Neuron (in vitro differentiated cells): ENCODE measurements at regions not wholly inside any gene's neighbourhood (a gene's known extent, or its start where the extent isn't known, plus 50 kb on each side); places are given as distances from the start of the nearest gene placed in this dataset.
"Not testable (repeated sequence)": the region's sequence is repeated elsewhere in the genome, so short reads cannot be mapped to it uniquely, and the experiment has no call there.

Experiments
- H2AFZ ChIP-seq: one replicate; pipeline ENCODE4 v1.6.1; 2013; ENCODE audit warnings: low read depth, mild to moderate bottlenecking, inconsistent platforms, low read length, moderate library complexity
- H3K27me3 ChIP-seq: one replicate; pipeline ENCODE4 v1.6.1; 2013; ENCODE audit warnings: low read length; ENCODE audit not compliant: insufficient read depth
- H3K36me3 ChIP-seq: one replicate; pipeline ENCODE4 v1.6.1; 2013; ENCODE audit warnings: low read length; ENCODE audit not compliant: insufficient read depth
- H3K4me1 ChIP-seq: one replicate; pipeline ENCODE4 v1.6.1; 2013; ENCODE audit warnings: low read length; ENCODE audit not compliant: insufficient read depth
- H3K4me3 ChIP-seq: 2 replicates; pipeline ENCODE4 v1.5.1; 2013; ENCODE audit warnings: mild to moderate bottlenecking, low read length, moderate library complexity
- H3K9me3 ChIP-seq: one replicate; pipeline ENCODE4 v1.6.1; 2013; ENCODE audit warnings: low read length

DNA sequence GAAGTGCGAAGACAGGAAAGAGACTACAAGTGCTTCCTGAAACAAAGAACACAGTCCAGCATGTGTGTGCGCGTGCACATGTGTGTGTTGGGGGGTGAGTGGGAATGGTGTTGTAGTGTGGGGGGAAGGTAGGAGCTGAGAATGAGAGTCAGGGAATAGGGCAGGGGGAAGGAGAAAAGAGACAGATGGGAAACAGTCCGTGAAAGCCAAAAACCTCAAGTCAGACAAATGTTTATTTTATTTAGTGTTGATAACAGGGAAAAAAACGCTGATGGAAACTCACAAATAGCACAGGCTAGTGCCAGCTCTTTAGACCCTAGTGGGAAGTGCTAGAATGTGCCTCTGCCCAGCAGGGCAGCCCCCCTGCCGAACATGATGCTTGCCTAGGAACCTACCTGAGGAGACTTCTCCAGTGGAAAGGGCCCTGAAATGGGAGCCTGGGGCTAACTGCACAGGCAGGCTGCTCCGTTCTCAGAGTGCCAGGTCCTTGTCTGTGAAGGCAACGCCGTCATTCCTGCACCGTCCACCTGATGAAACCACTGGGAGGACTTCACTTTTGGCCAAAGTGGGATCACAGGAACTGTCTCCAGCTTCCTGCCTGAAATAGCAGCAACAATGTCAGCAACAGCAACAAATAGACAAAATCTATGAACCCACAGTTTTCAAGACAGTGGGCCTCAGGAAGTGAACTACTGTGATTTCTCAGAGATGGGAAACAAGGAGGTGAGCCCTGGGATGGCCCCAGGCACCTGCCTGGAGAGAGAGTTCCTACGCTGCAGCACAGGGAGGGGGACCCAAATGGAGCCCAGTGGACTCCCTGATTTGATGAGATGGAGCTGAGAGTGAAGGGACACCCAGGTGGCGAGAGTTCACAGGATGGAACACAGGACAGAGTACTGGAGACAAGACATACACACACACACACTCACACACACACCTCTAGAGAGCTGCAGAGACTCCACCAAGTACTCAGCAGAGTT is 379.7 kb downstream of the RPS24 start:
- Histone ChIP-seq H3K36me3 (no peaks in the 10 kb centered on the region), H3K4me3 (no peak overlapping the region), H3K4me1 (no peaks in the 10 kb centered on the region), H2AFZ (no peak overlapping the region), H3K9me3 (no peaks in the 10 kb centered on the region), H3K27me3 (no peaks in the 10 kb centered on the region)

DNA sequence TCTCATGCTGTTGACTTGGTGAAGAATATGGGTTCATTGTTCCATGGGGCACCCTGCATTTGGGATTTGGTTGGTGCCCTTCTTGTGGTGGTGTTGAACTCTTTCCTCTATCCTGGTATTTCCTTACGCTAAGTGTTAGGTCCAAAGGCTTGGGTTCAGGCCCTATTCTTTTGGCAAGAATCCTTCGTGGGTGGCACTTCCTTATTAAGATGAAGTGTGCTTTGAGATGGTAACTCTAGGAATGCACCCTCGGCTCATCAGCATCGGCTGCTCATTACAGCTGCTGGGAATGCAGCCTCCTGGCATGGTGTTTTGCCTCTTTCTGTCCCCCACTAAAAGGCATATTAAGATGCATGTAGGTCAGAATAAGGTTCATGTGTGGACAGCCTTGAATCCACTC is 380.7 kb downstream of the RPS24 start:
- Histone ChIP-seq H3K4me1 (no peaks in the 10 kb centered on the region), H2AFZ (no peak overlapping the region), H3K9me3 (no peaks in the 10 kb centered on the region), H3K36me3 (no peaks in the 10 kb centered on the region), H3K27me3 (no peaks in the 10 kb centered on the region), H3K4me3 (no peak overlapping the region)

DNA sequence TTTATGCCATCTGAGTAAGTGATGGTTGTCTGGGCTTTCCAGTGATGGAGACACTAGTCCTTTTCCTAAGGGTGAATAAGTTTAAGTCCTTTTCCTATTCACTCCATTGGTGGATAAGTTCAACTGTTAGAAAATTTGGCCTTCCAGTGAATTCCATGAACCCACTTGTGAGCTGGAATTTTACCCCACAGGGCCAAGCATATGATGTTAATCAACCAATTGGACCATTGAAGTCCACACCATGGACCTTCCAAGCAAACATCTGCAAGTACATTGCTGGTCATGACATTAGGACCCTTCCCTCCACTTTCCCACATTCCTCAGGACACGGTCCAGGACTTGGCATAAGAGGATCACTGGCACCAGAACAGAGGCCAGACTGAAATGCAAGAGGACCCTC is 381.4 kb downstream of the RPS24 start:
- Histone ChIP-seq H3K4me1 (no peaks in the 10 kb centered on the region), H3K36me3 (no peaks in the 10 kb centered on the region), H3K9me3 (no peaks in the 10 kb centered on the region), H3K27me3 (no peaks in the 10 kb centered on the region), H3K4me3 (no peak overlapping the region), H2AFZ (no peak overlapping the region)

DNA sequence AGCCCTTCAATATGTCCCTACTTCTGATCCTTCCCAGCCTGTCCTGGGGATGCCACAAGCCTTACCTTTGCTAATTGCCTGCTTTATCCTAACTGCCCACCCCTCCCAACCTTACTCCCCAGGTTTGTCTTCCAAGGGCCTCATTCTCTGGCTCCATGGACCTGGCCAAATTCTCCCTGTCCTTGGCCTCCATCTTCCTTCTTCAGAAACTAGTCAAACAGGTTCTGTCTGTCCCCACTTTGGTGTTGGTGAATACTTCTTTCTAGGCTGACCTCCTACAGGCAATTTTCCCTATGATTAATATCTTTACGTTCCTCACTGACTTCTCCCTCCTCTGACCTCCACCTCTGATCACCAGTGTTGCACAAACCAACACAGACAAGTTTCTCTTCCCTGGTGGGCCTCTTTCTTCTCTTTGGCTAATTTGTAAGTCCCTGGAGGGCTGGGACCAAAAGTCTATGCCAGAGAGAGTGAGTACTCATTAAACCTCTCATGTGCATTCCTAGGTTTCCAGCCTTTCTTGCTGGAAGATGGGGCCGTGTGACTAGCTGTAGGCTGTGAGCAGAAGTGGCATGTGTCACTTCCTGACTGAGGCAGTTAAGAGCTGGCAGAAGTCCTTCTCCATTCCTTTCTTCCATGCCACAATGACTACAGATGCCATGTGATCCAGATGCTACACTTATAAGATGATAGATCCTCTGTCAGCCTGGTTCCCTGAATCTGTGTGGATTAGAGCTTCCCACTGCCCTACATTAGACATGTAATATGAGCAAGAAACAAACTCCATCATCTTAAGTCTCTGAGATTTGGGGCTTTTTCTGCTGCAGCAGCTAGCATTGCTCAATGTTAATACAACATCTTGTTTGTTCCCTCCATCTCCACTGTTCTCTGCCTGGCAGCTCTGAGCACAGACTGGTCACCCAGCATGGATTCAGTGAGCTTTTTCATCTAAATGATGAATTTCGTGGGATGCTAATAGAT is 382.7 kb downstream of the RPS24 start:
- no peaks in the 10 kb centered on the region for H3K36me3 ChIP-seq
- H3K9me3 ChIP-seq, result no peaks in the 10 kb centered on the region
- peaks cover 6% of the 10 kb centered on the region for H3K4me1 ChIP-seq
- H3K27me3 ChIP-seq, result no peaks in the 10 kb centered on the region
- no peak overlapping the region for H2AFZ ChIP-seq
- H3K4me3 ChIP-seq, result no peak overlapping the region

DNA sequence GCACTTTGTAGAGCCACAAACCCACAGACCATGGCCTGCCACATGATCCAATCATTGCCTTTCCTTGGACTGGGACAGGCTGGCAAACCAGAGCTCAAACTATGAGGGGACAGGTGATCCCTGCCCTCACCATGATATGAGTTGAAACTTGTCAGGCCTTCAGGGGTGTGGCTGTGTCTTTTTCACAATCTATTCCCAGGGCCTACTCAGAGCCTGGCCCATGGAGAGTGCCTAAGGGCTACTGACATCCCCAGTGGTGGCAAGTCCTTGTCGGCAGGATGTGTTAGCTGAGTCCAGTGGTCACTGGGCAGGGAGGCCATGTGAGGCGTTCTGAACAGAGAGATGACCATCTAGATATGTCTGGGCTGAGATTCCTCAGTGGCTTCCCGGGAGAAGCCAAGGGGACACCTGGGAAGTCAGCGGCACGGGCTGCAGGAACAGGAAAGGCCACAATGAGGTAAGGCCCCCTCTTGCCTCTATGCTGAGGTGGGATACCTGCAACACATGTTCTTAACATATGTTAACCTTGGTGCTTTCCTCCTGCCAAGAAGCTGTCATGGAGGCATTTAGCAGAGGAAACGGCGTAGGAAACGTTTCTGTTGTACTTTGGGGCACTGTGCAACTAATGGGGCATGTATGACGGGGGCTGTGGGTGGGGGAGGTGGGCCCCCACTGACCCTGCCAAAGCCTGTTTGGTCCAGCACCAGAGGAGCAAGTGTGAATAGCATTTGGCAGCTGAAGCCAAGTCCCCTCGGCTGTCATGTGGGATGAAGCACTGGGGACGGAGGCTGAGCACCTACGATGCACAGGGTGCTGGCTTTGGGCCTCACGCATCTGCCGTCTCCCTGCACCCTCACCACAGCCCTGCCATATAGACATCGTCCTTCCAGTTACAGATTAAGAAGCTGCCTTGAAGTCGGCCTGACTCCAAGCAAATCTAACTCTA is 384.0 kb downstream of the RPS24 start:
- no peaks in the 10 kb centered on the region for H3K27me3 ChIP-seq
- no peak overlapping the region for H3K4me3 ChIP-seq
- no peak overlapping the region for H2AFZ ChIP-seq
- peaks cover 12% of the 10 kb centered on the region for H3K4me1 ChIP-seq
- H3K36me3 ChIP-seq, result no peaks in the 10 kb centered on the region
- H3K9me3 ChIP-seq, result no peaks in the 10 kb centered on the region

DNA sequence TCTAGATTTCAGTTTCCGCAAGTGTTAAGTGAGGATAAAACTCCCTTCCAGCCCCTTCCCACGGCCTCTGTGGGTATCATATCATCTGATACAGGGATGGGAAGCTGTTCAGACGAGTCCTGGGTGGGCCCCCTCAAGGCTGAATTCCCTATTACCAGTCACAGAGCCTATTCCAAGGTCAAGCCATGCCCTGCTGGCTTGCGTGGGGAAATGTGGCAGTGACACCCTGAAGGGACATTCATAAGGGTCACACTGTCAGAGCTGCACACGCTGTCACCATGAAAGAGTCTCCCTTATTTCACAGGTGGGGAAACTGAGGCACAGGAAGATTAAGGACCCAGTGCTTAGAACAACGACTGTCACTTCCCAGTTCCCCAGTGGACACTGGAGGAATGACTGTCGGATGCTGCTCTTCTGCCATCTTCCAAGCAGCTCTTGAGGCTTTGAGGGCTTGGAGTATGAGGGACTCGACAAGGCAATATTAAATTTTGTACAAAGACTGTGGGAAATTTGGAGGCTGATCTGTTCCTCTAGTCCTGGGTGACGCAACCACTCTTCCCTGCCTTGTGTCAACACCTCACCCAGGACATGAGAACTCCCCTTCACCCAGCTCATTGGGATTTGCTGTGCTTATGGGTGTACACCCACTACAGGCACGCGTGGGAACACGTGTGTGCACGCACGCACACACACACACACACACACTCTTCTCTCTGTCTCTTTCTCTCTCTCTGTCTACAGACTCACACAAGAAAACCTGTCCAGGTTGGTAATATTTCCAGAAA is 386.0 kb downstream of the RPS24 start:
- no peaks in the 10 kb centered on the region for H3K36me3 ChIP-seq
- no peak overlapping the region for H3K4me3 ChIP-seq
- H3K27me3 ChIP-seq, result no peaks in the 10 kb centered on the region
- H3K9me3 ChIP-seq, result no peaks in the 10 kb centered on the region
- H3K4me1 ChIP-seq, result peaks cover 12% of the 10 kb centered on the region
- H2AFZ ChIP-seq, result no peak overlapping the region

- Histone ChIP-seq H3K9me3 (no peaks in the 10 kb centered on the region), H2AFZ (no peak overlapping the region), H3K27me3 (no peaks in the 10 kb centered on the region), H3K4me3 (no peak overlapping the region), H3K36me3 (no peaks in the 10 kb centered on the region), H3K4me1 (peaks cover 12% of the 10 kb centered on the region)
Measured at GRCh38 chr10:78420946-78421735, 387.5 kb downstream of the RPS24 start.

GRCh38 chr10:78424050-78424449 is 390.4 kb downstream of the RPS24 start:
- H3K9me3 ChIP-seq, H2AFZ ChIP-seq, H3K4me3 ChIP-seq, H3K27me3 ChIP-seq, H3K36me3 ChIP-seq: not testable (repeated sequence)
- H3K4me1 ChIP-seq, result peaks cover 12% of the 10 kb centered on the region

DNA sequence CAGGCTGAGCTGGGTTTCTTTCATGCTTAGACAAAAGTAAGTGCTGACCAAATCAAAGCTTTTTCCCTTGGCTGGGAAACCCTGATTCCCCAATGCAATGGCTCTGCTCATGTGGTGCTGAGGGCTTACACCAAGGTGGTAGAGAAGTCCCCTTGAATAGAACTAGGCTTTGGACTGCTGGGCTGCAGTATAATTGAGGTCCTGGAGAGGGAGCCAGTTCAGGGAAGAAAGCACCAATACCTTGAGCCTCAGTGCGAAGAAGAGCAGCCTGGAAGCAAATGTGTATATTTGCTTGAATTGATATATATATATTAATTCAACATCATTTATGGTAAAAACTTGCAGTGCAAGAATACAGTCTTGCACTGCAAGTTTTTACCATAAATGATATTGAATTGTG is 391.1 kb downstream of the RPS24 start:
- H3K4me3 ChIP-seq, result no peak overlapping the region
- H3K9me3 ChIP-seq, result no peaks in the 10 kb centered on the region
- no peaks in the 10 kb centered on the region for H3K36me3 ChIP-seq
- H3K27me3 ChIP-seq, result no peaks in the 10 kb centered on the region
- H3K4me1 ChIP-seq, result peaks cover 12% of the 10 kb centered on the region
- no peak overlapping the region for H2AFZ ChIP-seq

- Histone ChIP-seq H3K27me3 (no peaks in the 10 kb centered on the region), H3K9me3 (no peaks in the 10 kb centered on the region), H3K36me3 (no peaks in the 10 kb centered on the region), H3K4me1 (peaks cover 7% of the 10 kb centered on the region), H3K4me3 (no peak overlapping the region), H2AFZ (no peak overlapping the region)
Measured at GRCh38 chr10:78426181-78426580, 392.5 kb downstream of the RPS24 start.

DNA sequence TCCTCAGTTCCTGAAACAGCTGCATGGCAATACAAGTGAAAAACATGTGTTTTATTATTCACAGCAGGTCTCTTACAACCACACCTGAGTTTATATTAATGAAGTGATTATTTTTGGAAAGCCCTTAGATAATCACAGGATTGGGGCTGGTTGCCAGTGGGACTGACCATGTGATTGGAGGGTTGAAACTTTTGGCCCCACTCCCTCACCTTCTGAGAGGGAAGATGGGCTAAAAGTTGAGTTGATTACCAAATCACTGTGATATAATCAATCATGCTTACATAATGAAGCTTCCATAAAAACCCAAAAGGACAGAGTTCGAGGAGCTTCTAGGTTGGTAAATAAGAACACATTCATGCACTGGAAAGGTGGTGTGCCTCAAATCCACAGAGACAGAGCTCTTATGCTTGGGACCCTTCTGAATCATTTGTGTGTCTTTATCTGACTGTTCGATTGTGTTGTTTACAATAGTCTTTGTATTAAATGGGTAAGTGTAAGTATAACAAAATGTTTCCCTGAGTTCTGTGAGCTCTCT is 393.9 kb downstream of the RPS24 start:
- H3K4me1 ChIP-seq, result no peaks in the 10 kb centered on the region
- no peaks in the 10 kb centered on the region for H3K27me3 ChIP-seq
- H3K4me3 ChIP-seq, result no peak overlapping the region
- no peak overlapping the region for H2AFZ ChIP-seq
- H3K36me3 ChIP-seq, result no peaks in the 10 kb centered on the region
- no peaks in the 10 kb centered on the region for H3K9me3 ChIP-seq
